GM12878 (cell line): ENCODE measurements at regions not wholly inside any gene's neighbourhood (a gene's known extent, or its start where the extent isn't known, plus 50 kb on each side); places are given as distances from the start of the nearest gene placed in this dataset.

ENCODE experiments used
- ATAC-seq: fragments of 200-7000 bp; cut with Tn5 transposase; 3 replicates; pipeline ENCODE4 v1.9.1; 2020; ENCODE audit warnings: mild to moderate bottlenecking, moderate library complexity
- BruUV-seq: library from RNA; stranded (reverse); fragments of 400-500 nt; replicated peaks from 2 replicates; lab custom pipeline; 2021; lab: Mats Ljungman, UMichigan
- CTCF ChIA-PET: fragments of 300-600 bp; sonication (Branson Sonifier 250); formaldehyde crosslinking; extraction: SDS; loops from one replicate; lab custom pipeline; 2021; ENCODE audit warnings: inconsistent platforms; lab: Yijun Ruan, JAX
- POLR2A ChIA-PET: fragments of 350-600 bp; formaldehyde crosslinking; extraction: SDS; loops from one replicate; lab custom pipeline; 2021; ENCODE audit warnings: inconsistent platforms; lab: Charles Lee
- RAD21 ChIA-PET: fragments of 300-600 bp; sonication (Branson Sonifier 250); formaldehyde crosslinking; loops from one replicate; lab custom pipeline; 2023; ENCODE audit warnings: antibody characterized with exemption; ENCODE audit not compliant: unreplicated experiment; lab: Charles Lee
- SMC1A ChIA-PET: fragments of 300-600 bp; sonication (Branson Sonifier 250); formaldehyde crosslinking; loops from one replicate; lab custom pipeline; 2023; ENCODE audit not compliant: unreplicated experiment, uncharacterized antibody; lab: Charles Lee
- DNase-seq: peaks from one replicate; pipeline ENCODE4 v3.0.0-alpha.2; 2011; ENCODE audit warnings: low read depth, low spot score
- FAIRE-seq: peaks from 3 replicates; lab custom pipeline; 2011; peaks lifted over from hg19 to GRCh38; lab: Jason Lieb, UNC
- H2AFZ ChIP-seq: 2 replicates; pipeline ENCODE4 v1.6.0; 2011; ENCODE audit warnings: low read depth, low read length, control low read depth; ENCODE audit not compliant: control insufficient read depth
- H3K27ac ChIP-seq: 2 replicates; pipeline ENCODE4 v1.5.1; 2011; ENCODE audit warnings: control low read depth; ENCODE audit not compliant: control insufficient read depth, insufficient read depth
- H3K27me3 ChIP-seq, 2 experiments: replicated peaks in 1 of 2; 2 replicates each; pipeline versions ENCODE4 v1.6.0 to v1.6.1; 2011; ENCODE audit warnings: low read length in 1 of 2; ENCODE audit not compliant: control insufficient read depth in 2 of 2, insufficient read depth in 2 of 2
- H3K36me3 ChIP-seq, 2 experiments: 2 replicates each; pipeline ENCODE4 v1.5.1; 2011; ENCODE audit warnings: low read length in 1 of 2; ENCODE audit not compliant: control insufficient read depth in 2 of 2, insufficient read depth in 2 of 2
- H3K4me1 ChIP-seq: 2 replicates; pipeline ENCODE4 v1.6.1; 2011; ENCODE audit warnings: mild to moderate bottlenecking, low read length, moderate library complexity, mixed read lengths; ENCODE audit not compliant: control insufficient read depth, insufficient read depth
- H3K4me2 ChIP-seq: 2 replicates; pipeline ENCODE4 v1.6.0; 2011; ENCODE audit warnings: control low read depth; ENCODE audit not compliant: control insufficient read depth, insufficient read depth
- H3K4me3 ChIP-seq: fragments of 200-600 bp; sonication (generic); 2 replicates; pipeline ENCODE4 v1.5.1; 2016
- H3K79me2 ChIP-seq: 2 replicates; pipeline ENCODE4 v1.6.0; 2011; ENCODE audit warnings: low read length; ENCODE audit not compliant: control insufficient read depth, insufficient read depth
- H3K9ac ChIP-seq: 2 replicates; pipeline ENCODE4 v1.8.0; 2011; ENCODE audit warnings: low read length, control low read depth, mixed read lengths; ENCODE audit not compliant: control insufficient read depth, insufficient read depth
- H3K9me3 ChIP-seq: replicated peaks from 3 replicates; pipeline ENCODE4 v1.5.1; 2011; ENCODE audit warnings: mild to moderate bottlenecking, low read length; ENCODE audit not compliant: control insufficient read depth, insufficient read depth
- H4K20me1 ChIP-seq: 2 replicates; pipeline ENCODE4 v1.6.0; 2011; ENCODE audit not compliant: control insufficient read depth, insufficient read depth
- BCL11A ChIP-seq: IDR thresholded peaks from 2 replicates; pipeline ENCODE4 v1.6.1; 2011; ENCODE audit warnings: low read depth, low read length
- CBFB ChIP-seq: IDR thresholded peaks from 2 replicates; pipeline ENCODE4 v1.6.1; 2016; ENCODE audit warnings: antibody characterized with exemption, low read depth
- ESRRA ChIP-seq: IDR thresholded peaks from 2 replicates; pipeline ENCODE4 v1.6.1; 2012; ENCODE audit warnings: mild to moderate bottlenecking, low read length, improper control_type of control experiment
- IKZF1 ChIP-seq: fragments of 450-650 bp; conservative IDR thresholded peaks from 2 replicates; pipeline ENCODE4 v1.6.1; 2017; ENCODE audit warnings: antibody characterized with exemption, mild to moderate bottlenecking
- POLR2A ChIP-seq: IDR thresholded peaks from 2 replicates; pipeline ENCODE4 v1.6.1; 2011; ENCODE audit warnings: low read depth, mild to moderate bottlenecking, low read length
- POU2F2 ChIP-seq: IDR thresholded peaks from 3 replicates; pipeline ENCODE4 v1.6.1; 2011; ENCODE audit warnings: low read depth, mild to moderate bottlenecking, low read length, borderline replicate concordance
- RAD51 ChIP-seq: fragments of 450-650 bp; IDR thresholded peaks from 2 replicates; pipeline ENCODE4 v1.6.1; 2016; ENCODE audit warnings: moderate library complexity, mild to moderate bottlenecking, inconsistent platforms
- RUNX3 ChIP-seq: IDR thresholded peaks from 2 replicates; pipeline ENCODE4 v1.6.1; 2012; ENCODE audit warnings: low read length, inconsistent platforms
- YY1 ChIP-seq: IDR thresholded peaks from 2 replicates; pipeline ENCODE4 v1.6.1; 2011; ENCODE audit warnings: low read depth, mild to moderate bottlenecking, low read length
- ZBED1 ChIP-seq: IDR thresholded peaks from 2 replicates; pipeline ENCODE4 v1.6.1; 2016; ENCODE audit warnings: borderline replicate concordance
- ZNF217 ChIP-seq: fragments of 450-650 bp; IDR thresholded peaks from 2 replicates; pipeline ENCODE4 v1.6.1; 2017; ENCODE audit warnings: antibody characterized with exemption, mild to moderate bottlenecking
- WGBS: methylation state at CpG from one replicate; pipeline ENCODE4 v1.1.6; 2016; ENCODE audit warnings: low lambda C conversion rate; ENCODE audit not compliant: insufficient replicate concordance, insufficient coverage; ENCODE audit errors: missing lambda C conversion rate; 5-methylcytosine and 5-hydroxymethylcytosine counted together
- in situ Hi-C: fragments of 300-500 bp; cut with MboI; formaldehyde crosslinking; loops from 9 replicates; pipeline ENCODE4 v1.14.3; 2018; ENCODE audit warnings: mixed read lengths
- intact Hi-C: fragments of 100-400 bp; cut with micrococcal nuclease; formaldehyde crosslinking; loops from one replicate; pipeline ENCODE4 v1.14.2; 2022; ENCODE audit not compliant: unreplicated experiment

GRCh38 chr14:105664691-105665090, 138.3 kb downstream of the TMEM121 start:
- DNase-seq (no peak), ATAC-seq (no peak), FAIRE-seq (no peak)
- intact Hi-C loops = no loop called here
- ChIA-PET SMC1A (no interaction called here), POLR2A (no interaction called here), RAD21 (no interaction called here), CTCF (no interaction called here)
- no peaks in the 10 kb centered on the region for H3K36me3 ChIP-seq
- H3K27ac ChIP-seq = no peak overlapping the region
- no peak overlapping the region for H3K4me2 ChIP-seq
- no peak overlapping the region for H2AFZ ChIP-seq
- H3K4me1 ChIP-seq = no peaks in the 10 kb centered on the region
- no peaks in the 10 kb centered on the region for H3K79me2 ChIP-seq
- H3K9me3 ChIP-seq = peaks cover 5% of the 10 kb centered on the region; the same call in 2 of the 3 replicates
- H3K9ac ChIP-seq = no peak overlapping the region
- no peaks in the 10 kb centered on the region for H4K20me1 ChIP-seq
- no peaks in the 10 kb centered on the region for H3K27me3 ChIP-seq
- 28% methylated on average over 3 of the region's 4 CpGs for WGBS
- no TSS peak for BruUV-seq
- H3K4me3 ChIP-seq = no peak overlapping the region
- TF ChIP-seq RUNX3 = no peak
- no peak for TF ChIP-seq BCL11A
- no peak for TF ChIP-seq IKZF1
- TF ChIP-seq CBFB = no peak
- no peak for TF ChIP-seq POLR2A
- TF ChIP-seq RAD51 = no peak
- TF ChIP-seq POU2F2 = no peak
- in situ Hi-C loops = loop anchor here (25.0 kb wide), 2 partner anchors 348 to 473 kb away; no protein-coding TSS in a partner anchor

- in situ Hi-C loops (loop anchor here (25.0 kb wide), 2 partner anchors 347 to 472 kb away; no protein-coding TSS in a partner anchor), intact Hi-C loops (no loop called here)
- BruUV-seq = no TSS peak
- Histone ChIP-seq H3K4me1 (no peaks in the 10 kb centered on the region), H3K4me3 (no peak overlapping the region), H3K27me3 (no peaks in the 10 kb centered on the region), H3K4me2 (no peak overlapping the region), H3K79me2 (no peaks in the 10 kb centered on the region), H2AFZ (no peak overlapping the region), H4K20me1 (no peaks in the 10 kb centered on the region), H3K27ac (no peak overlapping the region), H3K9ac (no peak overlapping the region), H3K9me3 (peaks cover 1% of the 10 kb centered on the region; the same call in 2 of the 3 replicates), H3K36me3 (no peaks in the 10 kb centered on the region)
- ChIA-PET SMC1A (no interaction called here), RAD21 (no interaction called here), POLR2A (no interaction called here), CTCF (no interaction called here)
- no peak for ATAC-seq
- FAIRE-seq = no peak
- TF ChIP-seq ZBED1 (no peak), ESRRA (no peak), YY1 (no peak), ZNF217 (no peak)
- WGBS = 18% methylated on average over 7 of the region's 9 CpGs
- no peak for DNase-seq
Observed at GRCh38 chr14:105665247-105665950, 139.0 kb downstream of the TMEM121 start.
